BJ (cell line): ENCODE measurements at regions not wholly inside any gene's neighbourhood (a gene's known extent, or its start where the extent isn't known, plus 50 kb on each side); places are given as distances from the start of the nearest gene placed in this dataset.
A peak's percentile ranks its signal among the peaks of the same experiment; 100 is the strongest.

Experiments used
- CTCF ChIA-PET: fragments of 350-600 bp; formaldehyde crosslinking; extraction: SDS; loops from one replicate; lab custom pipeline; 2021; ENCODE audit warnings: antibody characterized with exemption, inconsistent platforms; lab: Yijun Ruan, JAX
- POLR2A ChIA-PET: fragments of 300-600 bp; sonication (Branson Sonifier 250); formaldehyde crosslinking; extraction: SDS; loops from one replicate; lab custom pipeline; 2021; ENCODE audit warnings: antibody characterized with exemption; lab: Charles Lee
- DNase-seq: peaks from one replicate; pipeline ENCODE4 v3.0.0-alpha.2; 2011; ENCODE audit warnings: low read depth
- H3K27me3 ChIP-seq: 2 replicates; pipeline ENCODE4 v1.6.0; 2011; ENCODE audit warnings: low read length; ENCODE audit not compliant: control insufficient read depth, insufficient read depth
- H3K36me3 ChIP-seq: 2 replicates; pipeline ENCODE4 v1.5.1; 2011; ENCODE audit warnings: low read length; ENCODE audit not compliant: control insufficient read depth, insufficient read depth
- H3K4me3 ChIP-seq: 2 replicates; pipeline ENCODE4 v1.5.1; 2011; ENCODE audit warnings: low read depth, mild to moderate bottlenecking, control low read depth, low read length
- TF ChIP-seq, protein P1 (sequence below): IDR thresholded peaks from 2 replicates; pipeline ENCODE4 v1.5.1; 2011; ENCODE audit warnings: low read depth, mild to moderate bottlenecking, control low read depth, inconsistent platforms, low read length, moderate library complexity; ENCODE audit not compliant: insufficient read depth

GRCh38 chr6:166771701-166772100, 144.7 kb upstream of the RPS6KA2 start:
- Histone ChIP-seq H3K36me3 (no peaks in the 10 kb centered on the region), H3K4me3 (no peak overlapping the region), H3K27me3 (no peaks in the 10 kb centered on the region)
- ChIA-PET POLR2A (no interaction called here), CTCF (interaction anchor here (5.3 kb wide), 1 partner anchor 216 kb away, joined by 60 read pairs; no protein-coding TSS in a partner anchor)
- TF ChIP-seq, protein P1, sequence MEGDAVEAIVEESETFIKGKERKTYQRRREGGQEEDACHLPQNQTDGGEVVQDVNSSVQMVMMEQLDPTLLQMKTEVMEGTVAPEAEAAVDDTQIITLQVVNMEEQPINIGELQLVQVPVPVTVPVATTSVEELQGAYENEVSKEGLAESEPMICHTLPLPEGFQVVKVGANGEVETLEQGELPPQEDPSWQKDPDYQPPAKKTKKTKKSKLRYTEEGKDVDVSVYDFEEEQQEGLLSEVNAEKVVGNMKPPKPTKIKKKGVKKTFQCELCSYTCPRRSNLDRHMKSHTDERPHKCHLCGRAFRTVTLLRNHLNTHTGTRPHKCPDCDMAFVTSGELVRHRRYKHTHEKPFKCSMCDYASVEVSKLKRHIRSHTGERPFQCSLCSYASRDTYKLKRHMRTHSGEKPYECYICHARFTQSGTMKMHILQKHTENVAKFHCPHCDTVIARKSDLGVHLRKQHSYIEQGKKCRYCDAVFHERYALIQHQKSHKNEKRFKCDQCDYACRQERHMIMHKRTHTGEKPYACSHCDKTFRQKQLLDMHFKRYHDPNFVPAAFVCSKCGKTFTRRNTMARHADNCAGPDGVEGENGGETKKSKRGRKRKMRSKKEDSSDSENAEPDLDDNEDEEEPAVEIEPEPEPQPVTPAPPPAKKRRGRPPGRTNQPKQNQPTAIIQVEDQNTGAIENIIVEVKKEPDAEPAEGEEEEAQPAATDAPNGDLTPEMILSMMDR = no peak
- no peak for DNase-seq

GRCh38 chr6:166770216-166771116, 143.4 kb upstream of the RPS6KA2 start:
- no peak overlapping the region for H3K4me3 ChIP-seq
- ChIA-PET POLR2A (no interaction called here), CTCF (no interaction called here)
- H3K27me3 ChIP-seq = no peaks in the 10 kb centered on the region
- H3K36me3 ChIP-seq = no peaks in the 10 kb centered on the region
- DNase-seq = no peak
- TF ChIP-seq, protein P1 = 0 out of 2 replicates have a peak, but pooled peaks have one; percentile 10

GRCh38 chr6:166769648-166770047, 142.6 kb upstream of the RPS6KA2 start:
- H3K4me3 ChIP-seq = no peak overlapping the region
- TF ChIP-seq, protein P1 = no peak
- H3K27me3 ChIP-seq = no peaks in the 10 kb centered on the region
- H3K36me3 ChIP-seq = no peaks in the 10 kb centered on the region
- ChIA-PET CTCF (no interaction called here), POLR2A (no interaction called here)
- no peak for DNase-seq

DNA sequence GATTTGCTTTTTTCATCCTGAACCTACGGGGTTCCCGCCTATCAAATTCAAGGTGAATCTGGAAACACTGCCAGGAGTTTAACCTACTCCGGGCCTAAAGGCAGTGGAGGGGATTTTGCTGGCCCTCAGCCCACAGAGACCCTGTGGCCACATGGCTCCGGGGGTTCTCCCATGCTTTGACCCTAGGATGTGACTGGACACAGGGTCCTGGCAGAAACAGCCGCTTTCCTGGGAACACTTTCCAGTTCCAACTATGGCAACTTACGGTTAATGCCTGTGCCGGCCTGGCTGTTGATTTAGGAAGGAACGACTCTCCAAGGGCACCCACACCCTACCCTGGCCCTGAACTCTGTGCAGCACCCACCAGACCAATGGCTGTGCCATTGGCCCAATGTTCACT, 141.7 kb upstream of the RPS6KA2 start:
- H3K36me3 ChIP-seq = no peaks in the 10 kb centered on the region
- no peak for DNase-seq
- ChIA-PET POLR2A (no interaction called here), CTCF (no interaction called here)
- TF ChIP-seq, protein P1 = no peak
- H3K4me3 ChIP-seq = no peak overlapping the region
- no peaks in the 10 kb centered on the region for H3K27me3 ChIP-seq

GRCh38 chr6:166767230-166767629, 140.2 kb upstream of the RPS6KA2 start:
- POLR2A ChIA-PET = no interaction called here
- no peak overlapping the region for H3K4me3 ChIP-seq
- no peak for DNase-seq
- CTCF ChIA-PET = interaction anchor here (4.1 kb wide), 1 partner anchor 8 kb away, joined by 21 read pairs; no protein-coding TSS in a partner anchor
- no peaks in the 10 kb centered on the region for H3K36me3 ChIP-seq
- no peaks in the 10 kb centered on the region for H3K27me3 ChIP-seq
- TF ChIP-seq, protein P1 = no peak
